ENCODE measurements at regions not wholly inside any gene's neighbourhood (a gene's known extent, or its start where the extent isn't known, plus 50 kb on each side); places are given as distances from the start of the nearest gene placed in this dataset.

DNA sequence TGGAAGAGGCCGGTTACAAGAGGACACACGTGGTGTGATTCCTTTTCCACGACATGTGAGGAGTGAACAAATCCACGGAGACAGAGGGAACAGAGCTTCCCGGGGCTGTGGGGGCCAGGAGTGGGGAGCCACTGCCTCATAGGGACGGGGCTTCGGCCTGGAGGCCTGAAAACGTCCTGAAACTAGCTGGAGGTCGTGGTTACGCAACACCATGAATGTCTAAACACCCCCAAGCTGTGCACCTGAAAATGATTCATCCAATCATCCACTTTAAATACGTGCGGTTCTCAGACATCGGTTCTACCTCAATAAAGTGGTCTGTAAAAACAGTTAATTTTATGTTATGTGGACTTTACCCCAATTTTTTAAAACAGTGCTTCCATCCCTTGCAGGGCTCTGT is 65.3 kb upstream of the PPP1R26 start:
- TF ChIP-seq CTCF (conservative IDR thresholded peaks at IDR 0.05; ENCODE audit: low read length): no peak
- no peak for TF ChIP-seq EZH2phosphoT487 (IDR thresholded peaks at IDR 0.05; ENCODE audit: borderline replicate concordance)
- H3K9me2 ChIP-seq (replicated peaks; ENCODE audit: low read depth, low read length): no peaks in the 10 kb centered on the region
- no peaks in the 10 kb centered on the region for H3K4me1 ChIP-seq (ENCODE audit: insufficient read depth, low read length, poor library complexity, severe bottlenecking)
- no peaks in the 10 kb centered on the region for H3F3A ChIP-seq (ENCODE audit: low read depth)
- H3K4me2 ChIP-seq (ENCODE audit: low read depth, low read length, poor library complexity, severe bottlenecking): no peak overlapping the region
- no peaks in the 10 kb centered on the region for H3K9me3 ChIP-seq (ENCODE audit: insufficient read depth, low read depth, low read length)
- no peaks in the 10 kb centered on the region for H3K36me3 ChIP-seq (ENCODE audit: insufficient read depth, low read length)
- no peaks in the 10 kb centered on the region for H3K79me2 ChIP-seq (ENCODE audit: insufficient read depth, low read length)
- H4K20me1 ChIP-seq (ENCODE audit: insufficient read depth, low read length, poor library complexity, severe bottlenecking): no peaks in the 10 kb centered on the region
- no peak overlapping the region for H2AFZ ChIP-seq (ENCODE audit: low read length)
- no peaks in the 10 kb centered on the region for H3K27me3 ChIP-seq (ENCODE audit: insufficient read depth, low read length, poor library complexity, severe bottlenecking)
- no peak overlapping the region for H3K4me3 ChIP-seq (ENCODE audit: low read length, poor library complexity, severe bottlenecking)
- no peak overlapping the region for H3K9ac ChIP-seq (ENCODE audit: low read depth, low read length, poor library complexity, severe bottlenecking)

DNA sequence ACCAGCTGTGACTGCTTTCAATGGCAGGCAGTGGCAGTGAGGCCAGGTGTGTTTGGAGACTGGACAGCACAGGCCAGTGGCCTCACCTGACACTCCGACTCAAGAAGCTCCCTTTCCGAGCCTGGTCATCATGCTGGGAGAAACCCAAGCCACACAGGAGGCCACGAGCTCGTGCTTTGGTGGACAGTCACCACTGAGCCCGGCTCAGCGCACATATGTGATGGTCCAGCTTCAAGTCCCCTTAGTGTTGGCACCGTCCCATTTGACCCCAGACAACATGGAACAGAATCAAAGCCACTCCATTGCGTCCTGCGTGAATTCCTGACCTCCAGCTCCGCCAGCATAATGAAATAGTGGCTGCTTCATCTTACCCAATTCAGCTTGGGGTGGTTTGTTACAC is 64.0 kb upstream of the PPP1R26 start:
- TF ChIP-seq CTCF (conservative IDR thresholded peaks at IDR 0.05; ENCODE audit: low read length) (no peak), EZH2phosphoT487 (IDR thresholded peaks at IDR 0.05; ENCODE audit: borderline replicate concordance) (no peak)
- no peaks in the 10 kb centered on the region for H4K20me1 ChIP-seq (ENCODE audit: insufficient read depth, low read length, poor library complexity, severe bottlenecking)
- H3K9me2 ChIP-seq (replicated peaks; ENCODE audit: low read depth, low read length): no peaks in the 10 kb centered on the region
- H3F3A ChIP-seq (ENCODE audit: low read depth): no peaks in the 10 kb centered on the region
- H3K4me2 ChIP-seq (ENCODE audit: low read depth, low read length, poor library complexity, severe bottlenecking): no peak overlapping the region
- no peaks in the 10 kb centered on the region for H3K79me2 ChIP-seq (ENCODE audit: insufficient read depth, low read length)
- no peak overlapping the region for H3K4me3 ChIP-seq (ENCODE audit: low read length, poor library complexity, severe bottlenecking)
- no peaks in the 10 kb centered on the region for H3K4me1 ChIP-seq (ENCODE audit: insufficient read depth, low read length, poor library complexity, severe bottlenecking)
- no peak overlapping the region for H2AFZ ChIP-seq (ENCODE audit: low read length)
- no peaks in the 10 kb centered on the region for H3K9me3 ChIP-seq (ENCODE audit: insufficient read depth, low read depth, low read length)
- no peak overlapping the region for H3K9ac ChIP-seq (ENCODE audit: low read depth, low read length, poor library complexity, severe bottlenecking)
- no peaks in the 10 kb centered on the region for H3K36me3 ChIP-seq (ENCODE audit: insufficient read depth, low read length)
- no peaks in the 10 kb centered on the region for H3K27me3 ChIP-seq (ENCODE audit: insufficient read depth, low read length, poor library complexity, severe bottlenecking)

GRCh38 chr9:135416664-135417290 is 62.8 kb upstream of the PPP1R26 start:
- Histone ChIP-seq H3K4me3 (ENCODE audit: low read length, poor library complexity, severe bottlenecking) (no peak overlapping the region), H3K79me2 (ENCODE audit: insufficient read depth, low read length) (no peaks in the 10 kb centered on the region), H3K9me3 (ENCODE audit: insufficient read depth, low read depth, low read length) (no peaks in the 10 kb centered on the region), H3K4me2 (ENCODE audit: low read depth, low read length, poor library complexity, severe bottlenecking) (no peak overlapping the region), H3K4me1 (ENCODE audit: insufficient read depth, low read length, poor library complexity, severe bottlenecking) (no peaks in the 10 kb centered on the region), H3K27me3 (ENCODE audit: insufficient read depth, low read length, poor library complexity, severe bottlenecking) (no peaks in the 10 kb centered on the region), H3K36me3 (ENCODE audit: insufficient read depth, low read length) (no peaks in the 10 kb centered on the region), H3F3A (ENCODE audit: low read depth) (no peaks in the 10 kb centered on the region), H3K9ac (ENCODE audit: low read depth, low read length, poor library complexity, severe bottlenecking) (no peak overlapping the region), H2AFZ (ENCODE audit: low read length) (no peak overlapping the region), H3K9me2 (replicated peaks; ENCODE audit: low read depth, low read length) (no peaks in the 10 kb centered on the region), H4K20me1 (ENCODE audit: insufficient read depth, low read length, poor library complexity, severe bottlenecking) (no peaks in the 10 kb centered on the region)
- TF ChIP-seq CTCF (conservative IDR thresholded peaks at IDR 0.05; ENCODE audit: low read length) (no peak), EZH2phosphoT487 (IDR thresholded peaks at IDR 0.05; ENCODE audit: borderline replicate concordance) (no peak)

Measured in Loucy (cell line).